ENCODE measurements at regions not wholly inside any gene's neighbourhood (a gene's known extent, or its start where the extent isn't known, plus 50 kb on each side); places are given as distances from the start of the nearest gene placed in this dataset.

- TF ChIP-seq CTCF (IDR thresholded peaks at IDR 0.05; ENCODE audit: poor library complexity) (no peak), EZH2 (IDR thresholded peaks at IDR 0.05; ENCODE audit: borderline replicate concordance) (no peak)
These were observed 123.9 kb upstream of the MEF2A start for GRCh38 chr15:99441871-99442251.
